ENCODE measurements at regions not wholly inside any gene's neighbourhood (a gene's known extent, or its start where the extent isn't known, plus 50 kb on each side); places are given as distances from the start of the nearest gene placed in this dataset.

DNA sequence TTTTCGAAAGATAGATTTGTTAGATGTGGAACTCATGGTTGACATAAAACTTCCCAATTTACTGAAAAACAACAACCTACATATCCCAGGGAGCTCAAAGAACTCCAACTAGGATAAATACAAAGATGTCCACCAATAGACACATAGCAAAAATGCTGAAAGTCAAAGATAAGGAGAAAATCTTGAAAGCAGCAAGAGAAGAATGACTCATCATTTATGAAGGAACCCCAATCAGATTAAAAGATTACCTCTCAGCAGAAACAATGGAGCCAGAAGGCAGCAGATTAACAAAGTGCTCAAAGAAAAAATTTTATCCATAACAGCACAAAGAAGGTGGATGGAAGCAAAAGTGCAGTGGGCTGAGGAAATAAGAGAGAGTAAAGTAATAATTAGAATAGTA lies 908.6 kb downstream of the SORCS3 start:
- no peak for ATAC-seq (ENCODE audit: low FRiP score)
- TF ChIP-seq, protein P1, sequence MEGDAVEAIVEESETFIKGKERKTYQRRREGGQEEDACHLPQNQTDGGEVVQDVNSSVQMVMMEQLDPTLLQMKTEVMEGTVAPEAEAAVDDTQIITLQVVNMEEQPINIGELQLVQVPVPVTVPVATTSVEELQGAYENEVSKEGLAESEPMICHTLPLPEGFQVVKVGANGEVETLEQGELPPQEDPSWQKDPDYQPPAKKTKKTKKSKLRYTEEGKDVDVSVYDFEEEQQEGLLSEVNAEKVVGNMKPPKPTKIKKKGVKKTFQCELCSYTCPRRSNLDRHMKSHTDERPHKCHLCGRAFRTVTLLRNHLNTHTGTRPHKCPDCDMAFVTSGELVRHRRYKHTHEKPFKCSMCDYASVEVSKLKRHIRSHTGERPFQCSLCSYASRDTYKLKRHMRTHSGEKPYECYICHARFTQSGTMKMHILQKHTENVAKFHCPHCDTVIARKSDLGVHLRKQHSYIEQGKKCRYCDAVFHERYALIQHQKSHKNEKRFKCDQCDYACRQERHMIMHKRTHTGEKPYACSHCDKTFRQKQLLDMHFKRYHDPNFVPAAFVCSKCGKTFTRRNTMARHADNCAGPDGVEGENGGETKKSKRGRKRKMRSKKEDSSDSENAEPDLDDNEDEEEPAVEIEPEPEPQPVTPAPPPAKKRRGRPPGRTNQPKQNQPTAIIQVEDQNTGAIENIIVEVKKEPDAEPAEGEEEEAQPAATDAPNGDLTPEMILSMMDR (IDR thresholded peaks at IDR 0.05), result no peak
- DNase-seq (ENCODE audit: low spot score), result no peak

DNA sequence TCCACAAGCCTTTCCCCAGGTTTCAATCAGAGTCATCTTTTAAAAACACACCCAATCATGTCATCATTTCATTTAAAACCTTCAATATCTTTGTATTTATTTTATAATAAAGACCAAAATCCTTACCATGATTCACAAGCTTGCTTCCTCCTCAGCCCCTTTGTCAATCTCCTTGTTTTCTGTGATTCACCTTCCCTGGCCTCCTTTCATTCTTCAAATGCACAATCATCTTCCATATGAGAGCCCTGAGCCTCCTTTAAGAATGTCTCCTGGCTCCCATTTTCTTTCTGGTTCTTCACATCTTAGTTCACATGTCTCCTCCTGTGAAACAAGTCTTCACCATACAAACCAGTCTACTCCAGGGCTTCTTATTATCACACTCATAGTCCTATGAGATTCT lies 904.0 kb downstream of the SORCS3 start:
- TF ChIP-seq, protein P1 (IDR thresholded peaks at IDR 0.05), result no peak
- DNase-seq (ENCODE audit: low spot score) (no peak), ATAC-seq (ENCODE audit: low FRiP score) (no peak)

DNA sequence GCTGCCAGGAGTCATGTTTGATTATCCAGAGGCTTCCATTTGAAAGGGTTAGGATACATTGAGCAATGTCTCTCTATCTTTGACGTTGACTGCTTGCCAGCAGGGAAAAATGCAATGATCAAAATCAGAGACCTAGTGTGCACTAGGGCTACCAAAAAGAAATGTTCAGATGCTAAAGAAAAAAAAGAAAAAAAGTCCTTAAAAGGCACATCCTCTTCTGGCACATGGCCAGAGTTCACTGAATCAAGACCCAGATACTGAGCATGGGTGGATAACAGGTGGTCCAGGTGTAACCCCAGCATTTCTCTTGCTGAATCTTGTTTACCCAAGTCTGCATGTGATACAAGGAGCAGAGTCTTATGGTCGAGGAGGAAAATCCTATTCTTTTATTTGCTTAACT lies 899.3 kb downstream of the SORCS3 start:
- no peak for DNase-seq (ENCODE audit: low spot score)
- ATAC-seq (ENCODE audit: low FRiP score), result no peak
- TF ChIP-seq, protein P1 (IDR thresholded peaks at IDR 0.05), result no peak

- TF ChIP-seq, protein P1 (IDR thresholded peaks at IDR 0.05), result no peak
- ATAC-seq (ENCODE audit: low FRiP score) (no peak), DNase-seq (ENCODE audit: low spot score) (no peak)
Observed at GRCh38 chr10:105538874-105539273, 897.8 kb downstream of the SORCS3 start.

- no peak for ATAC-seq (ENCODE audit: low FRiP score)
- TF ChIP-seq, protein P1 (IDR thresholded peaks at IDR 0.05), result no peak
- DNase-seq (ENCODE audit: low spot score), result no peak
Observed at GRCh38 chr10:105535478-105535877, 894.4 kb downstream of the SORCS3 start.

GRCh38 chr10:105534086-105534485 lies 893.0 kb downstream of the SORCS3 start:
- TF ChIP-seq, protein P1 (IDR thresholded peaks at IDR 0.05), result no peak
- DNase-seq (ENCODE audit: low spot score) (no peak), ATAC-seq (ENCODE audit: low FRiP score) (no peak)

GRCh38 chr10:105516511-105516910 lies 875.4 kb downstream of the SORCS3 start:
- DNase-seq (ENCODE audit: low spot score) (no peak), ATAC-seq (ENCODE audit: low FRiP score) (no peak)
- TF ChIP-seq, protein P1 (IDR thresholded peaks at IDR 0.05), result no peak

Measured in omental fat pad (tissue), 3 donors.